GM13976 (cell line): ENCODE measurements at regions not wholly inside any gene's neighbourhood (a gene's known extent, or its start where the extent isn't known, plus 50 kb on each side); places are given as distances from the start of the nearest gene placed in this dataset.

Source experiments
- DNase-seq: peaks from one replicate; pipeline ENCODE4 v3.0.0; 2012; ENCODE audit warnings: low spot score
- CTCF ChIP-seq: IDR thresholded peaks from 2 replicates; pipeline ENCODE4 v1.5.1; 2012; ENCODE audit warnings: borderline replicate concordance, mild to moderate bottlenecking; ENCODE audit not compliant: insufficient read depth; ENCODE audit errors: extremely low read depth, missing control alignments, control extremely low read depth
- in situ Hi-C: fragments of 300-500 bp; cut with MboI; formaldehyde crosslinking; loops from one replicate; pipeline ENCODE4 v1.12.0; 2022; ENCODE audit warnings: low sequenced_read_pairs, mixed read lengths, inconsistent platforms; ENCODE audit not compliant: unreplicated experiment

GRCh38 chr3:87801409-87801808 lies 257.4 kb downstream of the CGGBP1 start:
- in situ Hi-C loops, result no loop called here
- no peak for TF ChIP-seq CTCF
- no peak for DNase-seq

GRCh38 chr3:87800516-87800915 lies 258.3 kb downstream of the CGGBP1 start:
- no peak for TF ChIP-seq CTCF
- in situ Hi-C loops, result no loop called here
- no peak for DNase-seq

DNA sequence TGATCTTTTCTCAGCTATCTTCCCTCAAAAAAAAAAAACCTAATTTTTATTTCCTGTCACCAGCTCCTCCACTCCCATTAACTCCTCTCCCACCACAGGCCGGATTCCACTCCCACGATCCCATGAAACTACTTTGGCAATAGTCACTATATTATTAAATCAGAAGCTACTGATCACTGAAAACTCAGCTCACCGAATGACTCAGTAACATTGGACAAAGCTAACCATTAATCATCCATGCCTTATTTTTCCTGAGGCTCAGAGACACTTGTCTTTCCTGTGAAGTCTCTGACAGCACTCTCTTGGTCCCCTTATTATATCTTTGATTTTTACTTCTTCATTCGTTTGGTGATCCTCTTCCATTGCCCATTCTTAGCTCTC lies 260.2 kb downstream of the CGGBP1 start:
- no peak for TF ChIP-seq CTCF
- DNase-seq, result no peak
- in situ Hi-C loops, result loop anchor here (25.0 kb wide), 1 partner anchor 189 kb away; no protein-coding TSS in a partner anchor

DNA sequence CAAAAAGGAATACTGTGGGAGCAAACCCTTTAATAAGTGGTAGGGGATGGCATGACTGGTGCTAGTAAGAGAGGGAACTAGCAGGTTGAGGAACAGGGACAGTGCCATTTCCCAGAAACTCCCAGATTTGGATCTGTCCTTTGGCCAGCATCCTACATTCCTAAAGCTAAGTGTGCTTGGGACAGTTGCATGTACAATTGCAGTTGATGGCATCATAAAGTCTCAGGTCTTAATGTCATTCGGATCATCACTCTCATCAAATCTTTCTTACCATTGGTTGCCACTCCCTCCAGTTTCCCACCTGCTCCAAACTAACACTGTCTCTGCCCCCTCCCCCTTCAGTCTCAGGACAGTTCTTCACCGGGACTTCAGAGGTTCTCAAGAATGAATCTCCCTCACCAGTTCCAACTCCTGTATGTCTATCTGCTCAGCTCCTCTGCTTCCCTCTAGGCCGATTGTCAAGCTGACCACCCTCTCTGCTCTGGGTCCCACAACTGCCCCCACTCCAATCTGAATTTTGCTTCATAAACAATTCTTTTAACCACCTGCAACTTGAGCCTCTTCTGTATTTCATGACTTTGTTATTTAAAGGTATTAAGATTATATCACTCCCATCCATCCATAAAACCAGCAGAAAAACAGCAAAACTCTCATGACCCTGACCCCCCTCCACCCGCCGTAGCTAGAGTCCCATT lies 260.8 kb downstream of the CGGBP1 start:
- no peak for DNase-seq
- in situ Hi-C loops, result loop anchor here (25.0 kb wide), 1 partner anchor 189 kb away; no protein-coding TSS in a partner anchor
- no peak for TF ChIP-seq CTCF

DNA sequence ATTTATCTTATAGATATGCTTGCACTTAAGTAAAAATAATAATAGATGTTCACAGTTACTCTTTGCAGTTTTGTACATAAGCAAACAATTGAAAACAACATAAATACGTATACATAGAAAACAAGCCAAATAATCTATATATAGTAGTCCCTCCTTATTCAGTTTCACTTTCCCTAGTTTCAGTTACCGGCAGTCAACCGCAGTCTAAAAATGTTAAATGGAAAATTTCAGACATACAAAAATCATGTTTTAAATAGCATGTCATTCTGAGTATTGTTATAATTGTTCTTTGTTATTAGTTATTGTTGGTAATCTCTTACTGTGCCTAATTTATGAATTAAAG lies 262.0 kb downstream of the CGGBP1 start:
- DNase-seq, result no peak
- no peak for TF ChIP-seq CTCF
- in situ Hi-C loops, result loop anchor here (25.0 kb wide), 1 partner anchor 190 kb away; no protein-coding TSS in a partner anchor

- TF ChIP-seq CTCF, result no peak
- in situ Hi-C loops, result loop anchor here (25.0 kb wide), 1 partner anchor 191 kb away; no protein-coding TSS in a partner anchor
- no peak for DNase-seq
Measured at GRCh38 chr3:87796137-87796842, 262.5 kb downstream of the CGGBP1 start.
